ENCODE measurements at regions not wholly inside any gene's neighbourhood (a gene's known extent, or its start where the extent isn't known, plus 50 kb on each side); places are given as distances from the start of the nearest gene placed in this dataset.
"Not testable (repeated sequence)": the region's sequence is repeated elsewhere in the genome, so short reads cannot be mapped to it uniquely, and the experiment has no call there.

DNA sequence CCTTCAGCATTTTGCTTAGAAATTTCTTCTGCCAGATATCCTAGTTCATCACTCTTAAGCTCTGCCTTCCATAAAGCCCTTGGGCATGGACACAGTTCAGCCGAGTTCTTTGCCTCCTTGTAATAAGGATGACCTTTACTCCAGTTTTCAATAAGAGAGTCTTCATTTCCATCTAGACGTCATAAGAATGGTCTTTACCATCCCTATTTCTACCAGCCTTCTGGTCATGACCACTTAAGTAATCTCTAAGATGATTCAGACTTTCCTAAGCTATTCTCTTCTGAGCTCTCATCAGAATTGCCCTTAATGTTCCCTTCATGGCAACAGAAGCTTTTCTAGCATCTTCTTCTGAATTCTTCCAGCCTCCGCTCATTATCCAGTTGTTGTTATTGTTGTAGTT lies 126.1 kb downstream of the TFAP2C start:
- ChIA-PET POLR2A (ENCODE audit: low non-redundant PET) (no interaction called here), CTCF (no interaction called here)
- Histone ChIP-seq H3K4me1 (ENCODE audit: insufficient read depth, low read length, poor library complexity, severe bottlenecking) (no peaks in the 10 kb centered on the region), H3K9me3 (ENCODE audit: low read depth, low read length, poor library complexity, severe bottlenecking) (no peaks in the 10 kb centered on the region), H3K27me3 (replicated peaks; ENCODE audit: insufficient read depth, low read depth, low read length, poor library complexity) (peaks cover 34% of the 10 kb centered on the region), H3K4me3 (ENCODE audit: low read depth, low read length, poor library complexity, severe bottlenecking) (no peak overlapping the region), H3K36me3 (ENCODE audit: insufficient read depth, low read length, poor library complexity, severe bottlenecking) (no peaks in the 10 kb centered on the region), H3K27ac (ENCODE audit: low read depth, low read length, poor library complexity, severe bottlenecking) (no peak overlapping the region)
- TF ChIP-seq, protein P1, sequence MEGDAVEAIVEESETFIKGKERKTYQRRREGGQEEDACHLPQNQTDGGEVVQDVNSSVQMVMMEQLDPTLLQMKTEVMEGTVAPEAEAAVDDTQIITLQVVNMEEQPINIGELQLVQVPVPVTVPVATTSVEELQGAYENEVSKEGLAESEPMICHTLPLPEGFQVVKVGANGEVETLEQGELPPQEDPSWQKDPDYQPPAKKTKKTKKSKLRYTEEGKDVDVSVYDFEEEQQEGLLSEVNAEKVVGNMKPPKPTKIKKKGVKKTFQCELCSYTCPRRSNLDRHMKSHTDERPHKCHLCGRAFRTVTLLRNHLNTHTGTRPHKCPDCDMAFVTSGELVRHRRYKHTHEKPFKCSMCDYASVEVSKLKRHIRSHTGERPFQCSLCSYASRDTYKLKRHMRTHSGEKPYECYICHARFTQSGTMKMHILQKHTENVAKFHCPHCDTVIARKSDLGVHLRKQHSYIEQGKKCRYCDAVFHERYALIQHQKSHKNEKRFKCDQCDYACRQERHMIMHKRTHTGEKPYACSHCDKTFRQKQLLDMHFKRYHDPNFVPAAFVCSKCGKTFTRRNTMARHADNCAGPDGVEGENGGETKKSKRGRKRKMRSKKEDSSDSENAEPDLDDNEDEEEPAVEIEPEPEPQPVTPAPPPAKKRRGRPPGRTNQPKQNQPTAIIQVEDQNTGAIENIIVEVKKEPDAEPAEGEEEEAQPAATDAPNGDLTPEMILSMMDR (conservative IDR thresholded peaks at IDR 0.05; ENCODE audit: low read depth, low read length): no peak
- no peak for TF ChIP-seq EZH2 (IDR thresholded peaks at IDR 0.05; ENCODE audit: borderline replicate concordance, low read depth, low read length, poor library complexity, severe bottlenecking)
- no TSS peak for BruUV-seq (replicated peaks)
- intact Hi-C loops (cut with micrococcal nuclease; ENCODE audit: unreplicated experiment): no loop called here
- DNase-seq (ENCODE audit: low spot score): no peak

DNA sequence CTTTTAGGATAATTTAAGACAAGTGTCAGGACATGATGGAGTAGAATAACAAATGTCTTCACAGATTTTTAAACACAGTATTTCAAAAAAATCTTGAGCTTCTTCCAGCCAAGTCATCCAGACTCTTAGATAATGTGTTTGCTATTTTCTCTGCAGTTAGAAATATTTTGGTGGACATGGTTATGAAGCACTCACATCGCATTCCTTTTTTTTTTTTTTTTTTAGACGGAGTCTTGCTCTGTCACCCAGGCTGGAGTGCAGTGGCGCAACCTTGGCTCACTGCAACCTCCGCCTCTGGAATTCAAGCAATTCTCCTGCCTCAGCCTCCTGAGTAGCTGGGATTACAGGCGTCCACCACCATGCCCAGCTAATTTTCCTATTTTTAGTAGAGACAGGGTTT lies 127.6 kb downstream of the TFAP2C start:
- DNase-seq (ENCODE audit: low spot score); BruUV-seq (replicated peaks); H3K4me3 ChIP-seq (ENCODE audit: low read depth, low read length, poor library complexity, severe bottlenecking); H3K36me3 ChIP-seq (ENCODE audit: insufficient read depth, low read length, poor library complexity, severe bottlenecking); H3K27ac ChIP-seq (ENCODE audit: low read depth, low read length, poor library complexity, severe bottlenecking); POLR2A ChIA-PET (ENCODE audit: low non-redundant PET); H3K9me3 ChIP-seq (ENCODE audit: low read depth, low read length, poor library complexity, severe bottlenecking); intact Hi-C loops (cut with micrococcal nuclease; ENCODE audit: unreplicated experiment); CTCF ChIA-PET; H3K4me1 ChIP-seq (ENCODE audit: insufficient read depth, low read length, poor library complexity, severe bottlenecking): not testable (repeated sequence)
- peaks cover 19% of the 10 kb centered on the region for H3K27me3 ChIP-seq (replicated peaks; ENCODE audit: insufficient read depth, low read depth, low read length, poor library complexity)

DNA sequence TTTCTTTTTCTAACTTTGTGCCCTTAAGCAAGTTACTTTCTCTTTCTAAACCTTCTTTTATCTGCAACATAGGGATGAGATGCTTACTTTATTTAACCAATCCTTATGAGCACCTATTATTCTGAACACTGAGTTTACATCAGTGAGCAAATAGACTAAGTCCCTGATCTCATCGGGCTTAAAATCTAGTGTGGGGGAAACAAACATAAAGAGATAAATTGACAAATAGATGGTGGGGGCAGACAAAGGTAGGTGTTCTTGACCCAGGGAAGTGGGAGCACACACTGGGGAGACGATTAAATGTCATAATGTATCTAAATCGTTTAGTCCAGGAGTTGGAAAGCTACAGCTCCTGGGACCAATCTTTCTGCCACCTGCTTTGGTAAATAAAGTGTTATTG lies 129.6 kb downstream of the TFAP2C start:
- H3K27ac ChIP-seq (ENCODE audit: low read depth, low read length, poor library complexity, severe bottlenecking): no peak overlapping the region
- no peak for TF ChIP-seq EZH2 (IDR thresholded peaks at IDR 0.05; ENCODE audit: borderline replicate concordance, low read depth, low read length, poor library complexity, severe bottlenecking)
- TF ChIP-seq, protein P1 (conservative IDR thresholded peaks at IDR 0.05; ENCODE audit: low read depth, low read length): no peak
- ChIA-PET POLR2A (ENCODE audit: low non-redundant PET) (no interaction called here), CTCF (no interaction called here)
- no peak overlapping the region for H3K4me3 ChIP-seq (ENCODE audit: low read depth, low read length, poor library complexity, severe bottlenecking)
- intact Hi-C loops (cut with micrococcal nuclease; ENCODE audit: unreplicated experiment): no loop called here
- no peaks in the 10 kb centered on the region for H3K4me1 ChIP-seq (ENCODE audit: insufficient read depth, low read length, poor library complexity, severe bottlenecking)
- H3K9me3 ChIP-seq (ENCODE audit: low read depth, low read length, poor library complexity, severe bottlenecking): no peaks in the 10 kb centered on the region
- H3K36me3 ChIP-seq (ENCODE audit: insufficient read depth, low read length, poor library complexity, severe bottlenecking): no peaks in the 10 kb centered on the region
- BruUV-seq (replicated peaks): no TSS peak
- H3K27me3 ChIP-seq (replicated peaks; ENCODE audit: insufficient read depth, low read depth, low read length, poor library complexity): peaks cover 3% of the 10 kb centered on the region
- DNase-seq (ENCODE audit: low spot score): no peak

DNA sequence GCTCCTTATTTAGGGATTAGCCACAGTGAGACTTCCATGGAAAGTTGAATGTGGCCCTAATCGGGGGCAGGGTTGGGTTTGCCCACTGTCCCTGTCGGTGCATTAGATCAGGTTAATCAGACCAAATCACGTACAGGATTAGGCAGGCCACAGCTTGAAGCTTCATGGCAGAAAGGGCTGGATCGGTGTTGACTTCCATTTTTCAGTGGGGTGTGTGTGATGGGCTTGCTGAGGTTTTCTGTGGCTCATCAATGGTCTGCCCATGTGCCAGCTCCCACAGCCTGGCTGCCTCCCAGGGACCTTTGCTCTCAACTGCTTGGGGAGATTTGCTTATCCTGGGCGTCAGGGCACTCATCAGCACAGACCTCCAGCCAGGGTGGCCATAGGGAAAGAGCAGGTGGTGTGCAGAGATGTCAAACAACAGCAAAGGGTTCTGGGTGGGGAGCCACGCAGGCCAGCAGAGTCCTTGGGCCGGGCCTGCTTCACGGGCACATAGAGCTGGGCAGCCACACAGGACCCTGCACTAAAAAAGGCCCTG lies 130.7 kb downstream of the TFAP2C start:
- DNase-seq (ENCODE audit: low spot score): no peak
- Histone ChIP-seq H3K36me3 (ENCODE audit: insufficient read depth, low read length, poor library complexity, severe bottlenecking) (no peaks in the 10 kb centered on the region), H3K27me3 (replicated peaks; ENCODE audit: insufficient read depth, low read depth, low read length, poor library complexity) (no peaks in the 10 kb centered on the region), H3K4me1 (ENCODE audit: insufficient read depth, low read length, poor library complexity, severe bottlenecking) (no peaks in the 10 kb centered on the region), H3K27ac (ENCODE audit: low read depth, low read length, poor library complexity, severe bottlenecking) (no peak overlapping the region), H3K9me3 (ENCODE audit: low read depth, low read length, poor library complexity, severe bottlenecking) (no peaks in the 10 kb centered on the region), H3K4me3 (ENCODE audit: low read depth, low read length, poor library complexity, severe bottlenecking) (no peak overlapping the region)
- intact Hi-C loops (cut with micrococcal nuclease; ENCODE audit: unreplicated experiment): no loop called here
- no TSS peak for BruUV-seq (replicated peaks)
- TF ChIP-seq, protein P1 (conservative IDR thresholded peaks at IDR 0.05; ENCODE audit: low read depth, low read length): no peak
- TF ChIP-seq EZH2 (IDR thresholded peaks at IDR 0.05; ENCODE audit: borderline replicate concordance, low read depth, low read length, poor library complexity, severe bottlenecking): no peak
- ChIA-PET CTCF (no interaction called here), POLR2A (ENCODE audit: low non-redundant PET) (no interaction called here)
